ENCODE measurements at regions not wholly inside any gene's neighbourhood (a gene's known extent, or its start where the extent isn't known, plus 50 kb on each side); places are given as distances from the start of the nearest gene placed in this dataset.

GRCh38 chr5:7087719-7088297, 308.1 kb upstream of the ADCY2 start:
- no peaks in the 10 kb centered on the region for H3K36me3 ChIP-seq (ENCODE audit: control insufficient read depth in 4 of 4, insufficient read depth in 3 of 4, low read depth in 1 of 4, low read length in 3 of 4)
- H3K9me3 ChIP-seq (ENCODE audit: control insufficient read depth in 4 of 4, low read length in 3 of 4) = peaks cover 0 to 7% (median 0%) of the 10 kb centered on the region in 4 donors
- H3K27me3 ChIP-seq (ENCODE audit: control insufficient read depth in 4 of 4, insufficient read depth in 4 of 4, low read length in 3 of 4) = no peaks in the 10 kb centered on the region
- no peaks in the 10 kb centered on the region for H3K4me1 ChIP-seq (ENCODE audit: control insufficient read depth in 4 of 4, insufficient read depth in 4 of 4, low read length in 3 of 4)
- H3K4me3 ChIP-seq (ENCODE audit: low read depth in 1 of 3, low read length in 3 of 3) = no peak overlapping the region
- TF ChIP-seq FOXA2 (IDR thresholded peaks at IDR 0.05) (no peak), HNF4G (IDR thresholded peaks at IDR 0.05) (no peak), NR2F2 (IDR thresholded peaks at IDR 0.05) (no peak), CTCF (IDR thresholded peaks at IDR 0.05; ENCODE audit: low read depth, low read length, missing input control) (no peak), ATF3 (IDR thresholded peaks at IDR 0.05) (no peak), JUND (IDR thresholded peaks at IDR 0.05) (no peak), TAF1 (conservative IDR thresholded peaks at IDR 0.05) (no peak), RAD21 (IDR thresholded peaks at IDR 0.05) (no peak)
- no peak overlapping the region for H3K9ac ChIP-seq (ENCODE audit: low read depth in 1 of 2, low read length in 2 of 2)
- 59% methylated on average over 6 of the region's 6 CpGs for WGBS
- no peak for DNase-seq (ENCODE audit: low spot score)
- no peak overlapping the region for H3K27ac ChIP-seq (ENCODE audit: low read depth in 1 of 2, low read length in 2 of 2)

GRCh38 chr5:7088849-7089248, 307.1 kb upstream of the ADCY2 start:
- no peak overlapping the region for H3K9ac ChIP-seq (ENCODE audit: low read depth in 1 of 2, low read length in 2 of 2)
- no peak overlapping the region for H3K4me3 ChIP-seq (ENCODE audit: low read depth in 1 of 3, low read length in 3 of 3)
- H3K27ac ChIP-seq (ENCODE audit: low read depth in 1 of 2, low read length in 2 of 2) = no peak overlapping the region
- no peaks in the 10 kb centered on the region for H3K4me1 ChIP-seq (ENCODE audit: control insufficient read depth in 4 of 4, insufficient read depth in 4 of 4, low read length in 3 of 4)
- 42% methylated on average over 3 of the region's 3 CpGs for WGBS
- no peak for TF ChIP-seq NR2F2 (IDR thresholded peaks at IDR 0.05)
- no peak for TF ChIP-seq HNF4G (IDR thresholded peaks at IDR 0.05)
- TF ChIP-seq CTCF (IDR thresholded peaks at IDR 0.05; ENCODE audit: low read depth, low read length, missing input control) = no peak
- no peak for TF ChIP-seq RXRA (IDR thresholded peaks at IDR 0.05)
- TF ChIP-seq MAX (IDR thresholded peaks at IDR 0.05) = no peak
- no peak for TF ChIP-seq EGR1 (IDR thresholded peaks at IDR 0.05; ENCODE audit: low read depth in 2 of 2)
- TF ChIP-seq HNF4A (conservative IDR thresholded peaks at IDR 0.05) = no peak
- TF ChIP-seq JUND (IDR thresholded peaks at IDR 0.05) = no peak
- no peak for DNase-seq (ENCODE audit: low spot score)
- H3K9me3 ChIP-seq (ENCODE audit: control insufficient read depth in 4 of 4, low read length in 3 of 4) = peaks cover 0 to 7% (median 0%) of the 10 kb centered on the region in 4 donors
- no peaks in the 10 kb centered on the region for H3K36me3 ChIP-seq (ENCODE audit: control insufficient read depth in 4 of 4, insufficient read depth in 3 of 4, low read depth in 1 of 4, low read length in 3 of 4)
- H3K27me3 ChIP-seq (ENCODE audit: control insufficient read depth in 4 of 4, insufficient read depth in 4 of 4, low read length in 3 of 4) = no peaks in the 10 kb centered on the region

GRCh38 chr5:7094626-7095025, 301.3 kb upstream of the ADCY2 start:
- WGBS = 20% methylated on average over 3 of the region's 3 CpGs
- H3K9me3 ChIP-seq (ENCODE audit: control insufficient read depth in 4 of 4, low read length in 3 of 4) = no peaks in the 10 kb centered on the region
- H3K9ac ChIP-seq (ENCODE audit: low read depth in 1 of 2, low read length in 2 of 2) = no peak overlapping the region
- no peak overlapping the region for H3K27ac ChIP-seq (ENCODE audit: low read depth in 1 of 2, low read length in 2 of 2)
- TF ChIP-seq FOXA2 (IDR thresholded peaks at IDR 0.05) (no peak), ATF3 (IDR thresholded peaks at IDR 0.05) (no peak), REST (IDR thresholded peaks at IDR 0.05) (peak; percentile 98)
- H3K36me3 ChIP-seq (ENCODE audit: control insufficient read depth in 4 of 4, insufficient read depth in 3 of 4, low read depth in 1 of 4, low read length in 3 of 4) = no peaks in the 10 kb centered on the region
- no peaks in the 10 kb centered on the region for H3K27me3 ChIP-seq (ENCODE audit: control insufficient read depth in 4 of 4, insufficient read depth in 4 of 4, low read length in 3 of 4)
- no peak overlapping the region for H3K4me3 ChIP-seq (ENCODE audit: low read depth in 1 of 3, low read length in 3 of 3)
- no peak for DNase-seq (ENCODE audit: low spot score)
- H3K4me1 ChIP-seq (ENCODE audit: control insufficient read depth in 4 of 4, insufficient read depth in 4 of 4, low read length in 3 of 4) = no peaks in the 10 kb centered on the region

All from liver (tissue), 8 donors.